ENCODE measurements at regions not wholly inside any gene's neighbourhood (a gene's known extent, or its start where the extent isn't known, plus 50 kb on each side); places are given as distances from the start of the nearest gene placed in this dataset.

DNA sequence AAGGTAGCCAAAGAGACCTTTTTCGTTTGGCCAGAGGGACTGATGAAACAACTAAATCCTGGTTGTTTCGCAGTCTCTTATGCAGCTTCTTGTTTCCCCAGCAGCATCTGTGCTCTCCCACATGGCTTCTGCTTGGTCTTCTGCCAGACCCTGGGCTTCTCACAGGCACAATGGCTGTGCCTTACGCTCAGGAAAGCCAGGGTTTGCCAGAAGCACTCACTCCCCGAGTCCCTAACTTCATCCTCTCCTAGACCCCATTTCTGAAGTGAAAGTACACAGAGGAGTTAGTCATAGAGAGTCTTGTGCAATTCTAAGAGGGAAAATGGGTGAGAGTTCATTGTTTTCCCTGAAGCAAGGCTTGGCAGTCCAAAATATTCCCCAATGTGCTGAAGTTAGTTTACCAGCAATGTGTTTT is 121.7 kb downstream of the EVX1 start:
- DNase-seq (ENCODE audit: low spot score) = peak; percentile 63

DNA sequence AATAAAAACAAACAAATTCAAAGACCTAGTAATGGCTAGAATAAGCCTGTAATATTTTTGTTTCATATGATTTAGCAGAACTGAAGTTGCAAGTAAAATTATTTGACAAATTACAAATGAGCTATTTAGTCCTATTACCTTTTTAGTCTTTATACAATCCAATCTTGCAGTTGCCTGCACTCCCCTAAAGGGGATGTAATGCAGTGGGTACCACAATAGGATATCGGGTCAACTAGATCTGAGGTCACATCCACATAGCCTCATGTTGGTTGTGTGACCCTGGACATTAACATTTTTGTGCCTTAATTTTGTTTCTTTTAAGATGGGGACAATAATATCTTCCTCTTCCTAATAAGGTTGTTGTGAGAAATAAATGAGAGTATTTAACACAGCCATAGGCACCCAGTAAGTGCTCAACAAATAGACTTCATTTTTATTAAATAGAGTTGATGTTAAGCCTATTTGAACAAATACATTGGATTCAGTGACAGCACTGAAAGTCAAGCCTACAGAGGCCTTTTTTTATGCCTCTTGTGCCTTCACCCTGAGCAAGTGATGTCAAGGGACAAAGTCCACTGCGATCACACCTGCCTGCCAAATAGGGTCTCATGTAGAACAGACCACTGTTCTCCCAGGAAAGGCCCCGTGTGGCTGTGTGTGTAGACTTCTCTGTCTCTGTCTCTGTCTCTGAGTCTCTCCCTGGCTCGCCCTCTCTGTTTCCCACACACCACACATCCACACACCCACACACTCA is 124.8 kb downstream of the EVX1 start:
- no peak for DNase-seq (ENCODE audit: low spot score)

DNA sequence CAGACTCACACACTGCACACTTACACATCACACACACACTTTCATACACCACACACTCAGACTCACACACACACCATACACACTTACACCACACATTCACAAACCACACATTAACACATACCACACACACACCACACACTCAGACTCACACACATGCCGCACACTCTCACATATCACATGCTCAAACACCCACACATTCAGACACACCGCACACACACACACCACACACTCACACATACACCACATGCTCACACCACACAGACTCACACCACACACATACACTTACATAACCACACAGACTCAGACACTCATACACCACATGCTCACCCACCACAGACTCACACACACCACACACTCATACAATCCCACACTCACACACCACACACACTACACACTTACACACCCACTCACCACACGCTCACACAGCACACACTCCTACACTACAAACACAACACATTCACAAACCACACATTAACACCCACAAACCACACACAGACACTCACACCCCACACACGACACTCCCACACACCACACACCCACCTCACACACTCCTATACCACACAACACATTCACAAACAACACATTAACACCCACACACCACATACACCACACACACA is 125.4 kb downstream of the EVX1 start:
- no peak for DNase-seq (ENCODE audit: low spot score)

DNA sequence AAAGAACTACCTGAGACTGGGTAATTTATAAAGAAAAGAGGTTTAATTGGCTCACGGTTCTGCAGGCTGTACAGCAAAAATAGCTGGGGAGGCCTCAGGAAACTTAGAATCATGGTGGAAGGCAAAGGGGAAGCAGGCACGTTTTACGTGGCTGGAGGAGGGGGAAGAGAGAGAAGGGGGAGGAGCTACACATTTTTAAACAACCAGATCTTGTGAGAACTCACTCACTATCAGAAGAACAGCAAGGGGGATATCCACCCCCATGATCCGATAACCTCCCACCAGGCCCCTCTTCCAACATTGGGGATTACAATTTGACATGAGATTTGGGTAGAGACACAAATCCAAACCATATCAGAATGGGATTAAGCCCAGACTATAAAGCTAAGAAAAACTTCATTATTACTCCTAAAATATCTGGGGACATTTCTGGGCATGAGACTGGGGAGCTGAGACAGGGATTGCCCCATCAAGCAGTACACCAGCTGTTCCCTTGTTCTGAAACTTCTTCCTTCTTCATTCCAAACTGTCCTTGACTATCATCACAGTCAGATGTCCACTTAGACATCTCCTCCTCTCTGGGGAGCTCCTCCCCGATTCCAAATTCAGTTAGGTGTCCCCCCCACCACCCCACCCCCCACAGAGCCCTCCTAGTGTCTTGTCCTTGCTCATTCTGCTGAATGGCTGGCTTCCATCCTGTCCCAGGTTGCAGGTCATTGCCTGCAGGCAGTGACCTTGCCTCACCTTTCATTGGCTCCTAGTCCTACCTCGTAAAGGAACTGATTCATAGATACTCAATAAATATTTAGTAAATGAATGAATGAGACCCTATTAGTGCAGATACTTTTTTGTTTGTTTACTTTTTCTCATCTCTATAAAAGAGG is 132.6 kb downstream of the EVX1 start:
- DNase-seq (ENCODE audit: low spot score) = no peak

DNA sequence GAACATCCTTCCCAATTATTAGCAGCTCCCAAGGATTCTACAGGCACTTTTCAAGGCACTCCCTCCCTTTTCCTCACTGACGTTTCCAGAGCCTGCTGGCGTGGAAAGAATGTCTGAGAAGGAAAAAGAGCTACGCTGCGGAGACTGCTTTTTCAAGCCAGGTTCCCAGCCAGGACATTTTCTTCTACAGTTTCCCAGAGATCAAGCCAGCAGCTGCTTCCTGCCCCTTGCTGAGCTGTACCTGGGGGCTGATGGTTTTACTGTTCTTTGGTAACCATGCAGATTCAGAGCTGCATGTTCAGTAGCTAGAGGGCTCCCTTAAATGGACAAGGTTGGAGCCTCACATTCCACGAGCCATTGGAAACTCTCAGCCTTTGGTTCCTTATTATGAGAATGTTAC is 133.4 kb downstream of the EVX1 start:
- no peak for DNase-seq (ENCODE audit: low spot score)

DNA sequence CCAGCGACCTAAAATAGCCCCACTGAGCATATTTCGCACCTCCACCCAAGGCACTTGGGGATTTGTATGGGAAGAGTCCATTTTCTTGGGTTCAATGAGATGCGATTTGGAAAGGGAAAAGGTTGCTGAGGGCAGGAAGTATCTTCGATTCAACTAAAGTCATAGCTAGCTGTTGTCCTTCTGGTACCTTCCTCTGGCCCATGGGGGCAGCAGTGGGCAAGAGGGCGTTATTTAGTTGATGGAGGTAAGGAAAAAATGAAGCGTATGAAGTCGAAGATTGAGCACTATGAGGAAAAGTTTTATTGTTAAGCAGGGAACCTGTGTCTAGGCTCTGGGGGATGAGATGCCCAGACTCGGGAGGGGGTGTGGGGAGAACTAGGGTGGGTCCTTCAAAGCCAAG is 135.4 kb downstream of the EVX1 start:
- DNase-seq (ENCODE audit: low spot score) = no peak

DNA sequence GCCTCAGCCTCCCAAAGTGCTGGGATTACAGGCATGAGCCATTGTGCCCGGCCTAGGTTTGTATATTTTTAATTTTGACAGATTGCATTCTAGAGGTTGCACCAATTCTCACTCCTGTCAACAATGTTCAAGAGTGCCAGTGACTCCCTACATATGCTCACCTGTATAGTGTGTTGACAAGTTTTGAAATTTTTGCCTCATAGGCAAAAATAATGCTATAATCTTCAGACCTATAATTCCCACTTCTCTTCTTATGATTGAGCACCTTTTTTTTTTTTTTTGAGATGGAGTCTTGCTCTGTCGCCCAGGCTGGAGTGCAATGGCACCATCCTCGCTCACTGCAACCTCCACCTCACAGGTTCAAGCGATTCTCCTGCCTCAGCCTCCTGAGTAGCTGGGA is 139.7 kb downstream of the EVX1 start:
- no peak for DNase-seq (ENCODE audit: low spot score)

DNA sequence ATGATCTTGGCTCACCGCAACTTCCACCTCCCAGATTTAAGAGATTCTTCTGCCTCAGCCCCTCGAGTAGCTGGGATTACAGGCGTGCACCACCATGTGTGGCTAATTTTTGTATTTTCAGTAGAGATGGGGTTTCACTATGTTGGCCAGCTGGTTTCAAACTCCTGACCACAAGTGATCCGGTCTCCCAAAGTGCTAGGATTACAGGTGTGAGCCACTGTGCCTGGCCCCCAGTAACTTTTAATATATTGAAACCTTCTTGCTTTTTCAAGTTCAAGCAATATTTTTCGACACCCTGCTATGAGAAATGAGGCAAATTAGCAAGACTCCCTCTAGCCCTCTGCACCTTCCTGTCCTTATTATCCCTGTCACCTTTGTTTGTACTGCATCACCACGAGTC is 144.0 kb downstream of the EVX1 start:
- DNase-seq (ENCODE audit: low spot score) = no peak

DNA sequence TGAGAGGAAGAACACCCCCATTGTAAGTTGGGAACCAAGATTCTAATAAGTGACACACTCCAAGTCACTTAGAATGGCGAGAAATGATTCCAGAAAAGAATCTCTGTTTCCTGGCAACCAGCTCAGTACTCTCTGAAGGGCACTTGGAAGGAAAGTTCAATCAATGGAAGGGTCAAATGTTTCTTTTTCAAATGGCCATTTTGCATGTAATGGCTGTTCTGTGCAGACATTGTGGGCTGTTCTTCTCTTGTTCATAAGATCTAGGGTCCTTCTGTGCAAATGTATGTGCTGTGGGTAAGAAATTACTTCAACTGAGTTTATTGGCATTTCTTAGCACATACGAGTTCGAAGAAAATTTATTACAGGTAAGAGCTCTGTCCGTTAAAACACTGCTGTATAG is 145.3 kb downstream of the EVX1 start:
- no peak for DNase-seq (ENCODE audit: low spot score)

DNA sequence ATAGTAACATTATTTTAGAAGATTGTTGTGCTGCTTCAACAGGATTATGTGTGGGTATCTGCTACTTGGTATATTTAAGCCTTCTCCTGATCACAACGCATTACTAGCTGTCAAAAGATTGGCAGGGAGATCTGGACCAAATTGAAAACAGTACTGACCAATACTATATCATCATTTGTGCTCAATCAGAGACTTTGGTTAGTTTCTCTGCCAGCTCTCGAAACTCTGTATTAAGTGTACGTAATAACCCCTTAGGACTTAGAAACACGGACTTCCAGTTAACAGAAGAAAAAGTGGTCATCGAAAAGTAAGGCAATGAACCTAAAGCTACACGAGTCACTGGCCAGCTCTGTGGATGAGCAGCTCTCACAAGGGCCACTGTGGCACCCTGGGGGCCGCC is 146.0 kb downstream of the EVX1 start:
- DNase-seq (ENCODE audit: low spot score) = no peak

DNA sequence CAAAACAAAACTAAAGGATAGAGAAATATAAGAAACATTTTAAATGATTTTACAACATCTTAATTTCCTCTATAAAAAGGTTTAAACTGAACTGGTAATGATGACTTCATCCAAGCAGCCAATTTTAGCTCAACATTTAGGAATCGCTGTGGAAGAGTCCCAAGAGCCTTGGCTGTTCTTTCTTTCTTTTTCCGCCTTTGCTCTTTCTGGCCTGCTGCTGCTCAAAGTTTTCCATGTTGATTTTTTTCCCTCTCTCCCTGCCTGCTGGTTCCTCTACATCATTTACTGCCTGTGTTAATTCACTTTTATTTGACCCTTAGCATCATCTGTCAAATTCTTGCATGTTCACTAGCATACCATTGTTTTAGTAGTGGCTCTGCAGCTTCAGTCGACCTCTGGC is 146.9 kb downstream of the EVX1 start:
- no peak for DNase-seq (ENCODE audit: low spot score)

DNA sequence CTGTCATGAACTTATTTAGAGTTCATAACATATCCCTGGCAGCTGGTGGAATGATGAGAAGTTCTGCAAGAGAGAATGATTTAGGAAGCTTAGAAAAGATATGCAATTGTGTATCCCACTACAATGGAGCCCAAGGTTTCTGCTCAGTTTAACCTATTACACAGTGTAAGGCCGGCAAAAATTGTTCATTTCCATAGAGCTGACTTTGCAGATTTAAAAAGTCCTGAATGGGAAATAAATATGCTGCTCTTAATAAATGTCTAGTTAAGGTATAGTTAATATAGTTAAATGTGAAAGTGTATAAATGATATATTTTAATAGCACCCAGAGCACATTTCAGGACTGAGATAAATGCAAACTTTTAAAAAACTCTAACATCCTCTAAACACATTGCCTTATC is 149.9 kb downstream of the EVX1 start:
- no peak for DNase-seq (ENCODE audit: low spot score)

DNA sequence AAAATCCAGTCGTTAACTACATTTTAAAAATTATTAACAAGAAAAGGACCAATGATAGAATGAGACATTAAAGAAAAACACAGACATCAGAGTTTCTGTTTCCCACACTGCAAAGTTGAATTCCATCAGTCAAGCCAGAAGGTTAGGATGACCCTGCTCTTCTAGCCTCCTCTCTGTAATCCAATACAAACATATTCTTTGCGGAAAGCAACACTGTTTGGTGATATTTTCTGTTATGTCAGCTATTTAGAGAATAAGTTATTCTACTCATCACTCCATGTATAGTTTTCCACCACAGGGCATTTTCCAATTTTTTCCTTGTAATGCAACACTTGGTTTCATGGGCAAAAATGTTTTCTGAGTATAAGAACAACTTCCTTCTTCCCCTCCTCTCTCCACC is 152.3 kb downstream of the EVX1 start:
- no peak for DNase-seq (ENCODE audit: low spot score)

DNA sequence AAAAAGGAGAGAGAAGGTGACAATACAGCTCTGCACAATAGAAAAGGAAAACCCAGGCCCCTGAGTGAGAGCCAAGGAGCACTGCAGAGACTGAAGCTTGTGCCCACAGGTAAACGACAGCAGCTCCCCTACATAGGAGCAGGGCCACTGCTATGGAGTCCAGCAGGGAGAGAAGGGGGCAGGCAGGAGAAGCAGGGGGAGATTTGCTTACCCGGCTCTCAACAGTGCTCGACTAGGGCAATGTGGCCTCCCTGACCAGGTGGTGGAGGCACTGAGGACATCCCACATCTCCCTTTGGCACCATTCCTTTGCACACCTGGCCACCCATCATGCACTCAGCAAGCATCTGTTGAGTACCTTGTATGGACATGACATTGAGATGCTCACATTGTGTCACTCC is 153.0 kb downstream of the EVX1 start:
- DNase-seq (ENCODE audit: low spot score) = no peak

DNA sequence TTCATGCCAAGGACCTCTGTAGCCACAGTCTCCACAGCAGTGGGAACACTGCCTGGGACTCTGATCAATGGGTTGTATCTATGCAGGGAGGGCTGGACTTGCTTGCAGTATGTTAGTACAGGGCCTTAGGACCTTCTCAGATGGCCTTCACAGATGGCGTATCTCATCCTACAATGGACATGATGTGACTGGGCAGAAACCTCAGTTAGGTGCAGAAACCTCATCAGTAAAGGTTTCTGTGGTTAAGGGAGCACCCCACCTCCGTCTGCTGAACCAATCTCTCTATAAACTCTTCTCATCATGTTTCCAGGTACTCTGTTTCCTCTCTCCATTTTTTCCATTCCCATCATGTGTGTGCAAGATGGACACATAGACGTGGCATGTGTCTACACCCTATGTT is 154.9 kb downstream of the EVX1 start:
- no peak for DNase-seq (ENCODE audit: low spot score)

DNA sequence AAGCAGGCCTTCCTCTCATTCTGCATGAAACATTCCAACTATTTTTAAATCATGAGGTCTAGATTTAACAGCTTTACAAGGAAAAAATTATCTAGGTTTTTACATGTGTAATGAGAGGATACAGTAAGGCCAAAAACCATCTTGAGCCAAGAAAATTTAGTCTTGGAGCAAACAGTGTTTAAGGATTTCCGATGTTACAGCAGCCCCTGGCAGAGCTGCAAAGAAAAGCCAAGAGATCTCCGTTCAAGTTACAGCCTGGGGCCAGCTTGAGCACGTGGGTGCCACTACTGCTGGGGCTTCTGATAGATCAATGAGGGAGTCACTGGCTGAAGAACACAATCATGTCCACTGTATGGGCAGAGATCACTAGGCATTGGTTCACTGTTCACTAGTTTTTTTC is 156.2 kb downstream of the EVX1 start:
- no peak for DNase-seq (ENCODE audit: low spot score)

DNA sequence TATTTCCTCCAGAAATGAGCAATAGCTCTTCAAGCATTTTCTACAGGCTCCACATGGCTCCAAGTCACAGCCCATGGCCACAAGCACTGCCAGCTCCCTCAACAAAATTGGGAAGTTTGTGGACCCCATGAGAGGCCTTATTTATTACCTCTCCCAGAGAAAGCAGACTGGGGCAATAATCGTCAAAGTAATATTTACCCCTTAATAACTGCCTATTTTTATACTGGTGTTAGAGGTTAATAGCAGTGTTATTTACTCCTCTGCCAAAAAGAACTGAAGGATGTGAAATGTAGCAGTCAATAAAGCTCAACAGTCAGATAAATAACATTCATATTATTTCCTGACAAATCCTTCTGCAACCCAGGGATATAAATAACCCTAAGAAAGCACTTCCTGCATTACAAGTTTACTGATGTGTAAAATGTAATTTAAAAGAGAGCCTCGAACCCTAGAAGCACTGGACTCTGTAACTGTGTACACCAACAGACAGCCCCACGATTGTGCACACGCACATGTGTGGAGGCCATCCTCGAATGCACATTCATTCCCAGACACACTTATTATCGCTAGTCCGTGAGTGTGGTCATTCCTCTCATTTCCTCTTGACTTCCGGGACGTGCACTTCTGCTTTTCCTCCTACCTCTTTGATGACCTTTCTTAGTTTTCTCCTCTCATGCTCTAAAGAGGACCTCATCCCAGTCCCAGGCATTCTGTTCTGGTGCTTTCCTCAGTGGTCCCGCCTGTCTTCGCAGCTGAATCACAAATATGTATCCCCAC is 157.4 kb downstream of the EVX1 start:
- no peak for DNase-seq (ENCODE audit: low spot score)

DNA sequence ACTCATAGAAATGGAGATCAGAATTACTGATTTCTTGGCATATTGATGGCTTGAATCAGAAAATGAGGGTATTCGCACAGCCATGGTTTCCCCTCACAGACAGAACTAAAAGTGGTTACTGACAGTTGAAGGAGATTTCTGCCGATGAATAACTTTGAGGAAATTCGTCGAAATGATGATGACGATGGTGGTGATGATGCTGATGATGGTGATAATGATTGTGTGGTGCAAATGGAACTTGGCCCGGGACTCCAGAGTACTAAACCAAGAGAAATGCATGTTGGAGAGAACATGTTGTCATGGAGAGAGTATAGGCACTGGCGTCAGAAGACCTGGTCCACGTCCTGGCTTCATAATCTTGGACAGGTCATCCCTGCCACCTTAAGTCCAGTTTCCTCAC is 163.2 kb downstream of the EVX1 start:
- peak; percentile 8 for DNase-seq (ENCODE audit: low spot score)

DNA sequence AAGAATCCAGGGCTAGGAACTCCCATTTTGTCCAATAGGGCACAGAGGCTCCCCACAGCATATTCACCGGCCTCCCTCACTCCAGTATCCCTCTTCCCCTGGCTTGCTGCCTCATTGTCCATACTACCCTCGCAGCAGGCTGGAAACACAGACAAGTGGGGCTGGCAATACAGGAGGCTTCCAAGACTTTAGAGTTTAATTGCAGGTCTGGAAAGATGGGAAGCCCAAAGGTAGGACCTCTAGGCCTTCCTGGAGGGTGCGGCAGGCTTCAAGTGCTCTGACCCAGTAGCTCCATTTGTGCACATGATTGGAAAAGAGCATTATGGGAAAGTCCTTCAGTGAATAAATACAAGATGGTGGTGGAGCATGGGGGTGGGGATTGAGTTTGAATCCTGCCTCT is 166.7 kb downstream of the EVX1 start:
- no peak for DNase-seq (ENCODE audit: low spot score)

DNA sequence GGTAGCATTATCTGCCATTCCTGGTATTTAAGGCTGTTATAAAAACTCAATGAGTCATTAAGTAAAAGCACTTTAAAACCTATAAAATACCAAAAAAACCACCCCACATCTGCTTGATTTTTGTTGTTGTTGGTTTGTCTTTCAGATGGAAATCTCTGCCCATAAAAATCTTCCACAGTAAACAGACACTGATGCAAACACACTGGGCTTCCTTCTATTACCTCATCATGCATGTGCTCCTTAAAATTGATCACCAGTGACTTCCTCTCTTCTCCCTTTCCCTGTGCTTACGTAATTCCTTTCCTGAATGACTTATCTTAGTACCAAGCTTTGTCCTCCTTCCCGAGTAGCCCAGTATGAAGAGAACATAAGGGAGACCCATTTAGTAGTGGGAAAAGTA is 167.2 kb downstream of the EVX1 start:
- no peak for DNase-seq (ENCODE audit: low spot score)

DNA sequence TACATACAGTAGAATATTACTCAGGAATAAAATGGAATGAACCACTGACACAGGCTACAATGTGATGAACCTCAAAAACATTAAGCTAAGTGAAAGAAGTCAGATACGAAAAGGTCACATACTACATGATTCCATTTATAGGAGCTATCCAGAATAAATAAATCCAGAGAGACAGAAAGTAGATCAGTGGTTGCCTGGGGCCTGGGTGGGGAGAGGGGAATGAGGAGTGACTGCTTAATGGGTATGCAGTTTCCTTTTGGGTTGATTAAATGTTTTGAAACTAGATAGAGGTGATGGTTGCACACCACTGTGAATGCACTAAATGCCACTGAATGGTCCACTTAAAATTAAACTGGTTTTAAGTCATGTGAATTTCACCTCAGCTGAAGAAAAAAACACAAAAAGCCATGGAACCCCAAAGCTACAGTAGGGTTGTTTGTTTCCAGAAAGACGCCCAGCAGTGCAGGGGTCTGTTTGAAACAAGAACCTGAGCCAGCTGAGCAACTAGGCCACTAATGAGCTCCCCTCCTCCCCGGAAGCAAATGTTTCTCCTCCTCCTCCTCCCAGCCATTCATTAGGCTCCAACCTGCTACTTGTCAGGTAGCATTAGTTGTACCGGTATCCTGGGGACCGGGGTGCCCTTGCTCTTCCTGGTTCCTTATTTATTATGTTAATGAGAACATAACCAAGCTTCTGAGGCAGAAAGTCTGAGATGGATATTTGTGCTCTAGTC is 168.4 kb downstream of the EVX1 start:
- DNase-seq (ENCODE audit: low spot score) = no peak
